ENCODE measurements at regions not wholly inside any gene's neighbourhood (a gene's known extent, or its start where the extent isn't known, plus 50 kb on each side); places are given as distances from the start of the nearest gene placed in this dataset.

DNA sequence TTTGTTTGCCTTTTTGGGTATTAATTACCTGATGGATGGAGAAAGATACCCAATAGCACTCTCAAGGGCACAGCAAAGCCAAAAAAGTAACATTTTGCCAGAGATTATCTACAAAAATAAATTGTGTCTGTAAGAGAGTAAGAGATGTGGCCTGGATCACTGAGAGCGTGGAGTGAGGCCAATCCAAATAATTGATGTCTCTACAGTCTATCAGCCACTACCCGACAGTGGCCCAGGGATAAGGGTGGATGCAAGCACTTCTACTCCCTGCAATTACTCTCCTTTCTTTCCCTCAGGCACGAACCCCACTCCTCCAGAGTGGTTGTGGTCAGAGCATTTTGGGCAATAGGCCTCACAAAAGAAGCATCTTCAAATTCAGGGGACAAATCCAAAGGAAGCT is 92.3 kb upstream of the ZC3H12C start (continued):
- TF ChIP-seq, protein P1, sequence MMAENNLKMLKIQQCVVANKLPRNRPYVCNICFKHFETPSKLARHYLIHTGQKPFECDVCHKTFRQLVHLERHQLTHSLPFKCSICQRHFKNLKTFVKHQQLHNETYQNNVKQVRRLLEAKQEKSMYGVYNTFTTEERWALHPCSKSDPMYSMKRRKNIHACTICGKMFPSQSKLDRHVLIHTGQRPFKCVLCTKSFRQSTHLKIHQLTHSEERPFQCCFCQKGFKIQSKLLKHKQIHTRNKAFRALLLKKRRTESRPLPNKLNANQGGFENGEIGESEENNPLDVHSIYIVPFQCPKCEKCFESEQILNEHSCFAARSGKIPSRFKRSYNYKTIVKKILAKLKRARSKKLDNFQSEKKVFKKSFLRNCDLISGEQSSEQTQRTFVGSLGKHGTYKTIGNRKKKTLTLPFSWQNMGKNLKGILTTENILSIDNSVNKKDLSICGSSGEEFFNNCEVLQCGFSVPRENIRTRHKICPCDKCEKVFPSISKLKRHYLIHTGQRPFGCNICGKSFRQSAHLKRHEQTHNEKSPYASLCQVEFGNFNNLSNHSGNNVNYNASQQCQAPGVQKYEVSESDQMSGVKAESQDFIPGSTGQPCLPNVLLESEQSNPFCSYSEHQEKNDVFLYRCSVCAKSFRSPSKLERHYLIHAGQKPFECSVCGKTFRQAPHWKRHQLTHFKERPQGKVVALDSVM (CRISPR knock-in tag; IDR thresholded peaks at IDR 0.05), result no peak
- TF ChIP-seq ZNF589 (CRISPR knock-in tag; conservative IDR thresholded peaks at IDR 0.05), result no peak
- TF ChIP-seq ZNF777 (CRISPR knock-in tag; IDR thresholded peaks at IDR 0.05), result no peak
- TF ChIP-seq TRIM24 (CRISPR knock-in tag; IDR thresholded peaks at IDR 0.05), result no peak

- H3K36me3 ChIP-seq (replicated peaks in 1 of 2; ENCODE audit: control insufficient read depth in 1 of 2, insufficient read depth in 2 of 2, low read length in 2 of 2), result no peaks in the 10 kb centered on the region
- ATAC-seq, result no peak
- H3K9me3 ChIP-seq (ENCODE audit: low read length), result no peaks in the 10 kb centered on the region
- H3K4me2 ChIP-seq (ENCODE audit: low read depth, low read length), result no peak overlapping the region
- ChIA-PET POLR2A (no interaction called here), CTCF (ENCODE audit: low intra/inter-chr PET ratio, low total read pairs) (no interaction called here)
- no TSS peak for BruUV-seq (replicated peaks)
- FAIRE-seq, result no peak
- intact Hi-C loops (cut with micrococcal nuclease; ENCODE audit: unreplicated experiment), result no loop called here
- no peaks in the 10 kb centered on the region; a peak in 1 of 5 replicates for H3K27me3 ChIP-seq (ENCODE audit: control insufficient read depth in 1 of 2, insufficient read depth in 2 of 2, low read length in 2 of 2)
- in situ Hi-C loops (cut with HindIII; ENCODE audit: extremely low pct_ligation_motif_present, low pct_unique_long_range_greater_than_20kb), result no loop called here
- WGBS (ENCODE audit: low lambda C conversion rate), result 22% methylated on average over 3 of the region's 3 CpGs
- no peak overlapping the region for H3K9ac ChIP-seq (ENCODE audit: insufficient read depth, low read depth, low read length)
- no peaks in the 10 kb centered on the region for H4K20me1 ChIP-seq (ENCODE audit: insufficient read depth, low read length)
- no peaks in the 10 kb centered on the region for H3K79me2 ChIP-seq (ENCODE audit: insufficient read depth, low read length)
- DNase-seq (ENCODE audit: low spot score), result no peak
- H3K27ac ChIP-seq (ENCODE audit: extremely low read length, insufficient read depth, low read length), result no peak overlapping the region
- H3K4me1 ChIP-seq (ENCODE audit: insufficient read depth, low read length), result no peaks in the 10 kb centered on the region
- no peak overlapping the region for H2AFZ ChIP-seq (ENCODE audit: low read length)
- no peak overlapping the region for H3K4me3 ChIP-seq (replicated peaks in 1 of 3; ENCODE audit: insufficient read depth in 1 of 3, low read depth in 2 of 3, low read length in 3 of 3)
- TF ChIP-seq SKIL (CRISPR knock-in tag; IDR thresholded peaks at IDR 0.05; ENCODE audit: borderline replicate concordance) (no peak), ZNF292 (CRISPR knock-in tag; IDR thresholded peaks at IDR 0.05; ENCODE audit: borderline replicate concordance, low read depth) (no peak), ZNF790 (CRISPR knock-in tag; IDR thresholded peaks at IDR 0.05; ENCODE audit: borderline replicate concordance) (no peak), RXRB (CRISPR knock-in tag; IDR thresholded peaks at IDR 0.05; ENCODE audit: borderline replicate concordance) (no peak), SRSF9 (IDR thresholded peaks at IDR 0.05; ENCODE audit: borderline replicate concordance, insufficient read depth, low read depth, low read length, poor library complexity, severe bottlenecking) (no peak), ZNF34 (CRISPR knock-in tag; IDR thresholded peaks at IDR 0.05; ENCODE audit: borderline replicate concordance) (no peak), GABPB1 (CRISPR knock-in tag; IDR thresholded peaks at IDR 0.05) (no peak), NR2C2 (CRISPR knock-in tag; IDR thresholded peaks at IDR 0.05; ENCODE audit: borderline replicate concordance) (no peak), ZFP82 (CRISPR knock-in tag; IDR thresholded peaks at IDR 0.05; ENCODE audit: borderline replicate concordance) (no peak), ZEB1 (IDR thresholded peaks at IDR 0.05; ENCODE audit: insufficient replicate concordance, low read depth) (no peak), CHD2 (IDR thresholded peaks at IDR 0.05; ENCODE audit: low read depth, low read length) (no peak), ZNF274 (CRISPR knock-in tag; IDR thresholded peaks at IDR 0.05) (no peak), TAF15 (IDR thresholded peaks at IDR 0.05; ENCODE audit: low read depth, low read length, poor library complexity, severe bottlenecking) (no peak)
- TF ChIP-seq, protein P2, sequence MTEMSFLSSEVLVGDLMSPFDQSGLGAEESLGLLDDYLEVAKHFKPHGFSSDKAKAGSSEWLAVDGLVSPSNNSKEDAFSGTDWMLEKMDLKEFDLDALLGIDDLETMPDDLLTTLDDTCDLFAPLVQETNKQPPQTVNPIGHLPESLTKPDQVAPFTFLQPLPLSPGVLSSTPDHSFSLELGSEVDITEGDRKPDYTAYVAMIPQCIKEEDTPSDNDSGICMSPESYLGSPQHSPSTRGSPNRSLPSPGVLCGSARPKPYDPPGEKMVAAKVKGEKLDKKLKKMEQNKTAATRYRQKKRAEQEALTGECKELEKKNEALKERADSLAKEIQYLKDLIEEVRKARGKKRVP (CRISPR knock-in tag; IDR thresholded peaks at IDR 0.05), result no peak
Observed at GRCh38 chr11:110003426-110003825, 89.8 kb upstream of the ZC3H12C start.

Data from HepG2 (cell line).